GM19372 (cell line): ENCODE measurements at regions not wholly inside any gene's neighbourhood (a gene's known extent, or its start where the extent isn't known, plus 50 kb on each side); places are given as distances from the start of the nearest gene placed in this dataset.

Experiments used
- ATAC-seq: cut with Tn5 transposase; IDR thresholded peaks from one replicate; pipeline ENCODE4 v1.9.1; 2021; ENCODE audit warnings: mild to moderate bottlenecking, low read depth, moderate library complexity; ENCODE audit not compliant: unreplicated experiment

DNA sequence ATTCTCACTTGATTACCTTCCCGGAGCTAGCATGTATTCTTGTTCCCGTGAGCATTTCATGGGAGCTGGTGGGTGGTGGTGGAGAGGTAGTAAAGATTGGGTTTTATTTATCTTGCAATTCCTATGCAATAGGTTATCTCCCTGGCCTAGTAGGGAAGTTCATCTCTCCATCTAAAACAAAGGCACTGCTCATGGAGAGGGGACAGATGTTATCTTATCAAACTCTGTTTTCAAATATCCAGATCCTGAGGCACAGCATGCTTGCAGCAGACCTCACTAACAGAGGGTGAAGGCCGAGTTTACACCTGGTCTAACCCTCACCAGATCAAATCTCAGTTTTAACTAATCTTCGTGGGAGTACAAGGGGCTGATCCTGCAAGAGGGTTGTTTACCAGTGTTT is 98.9 kb downstream of the CYRIA start:
- no peak for ATAC-seq

GRCh38 chr2:16565481-16565880 is 100.2 kb downstream of the CYRIA start:
- no peak for ATAC-seq

GRCh38 chr2:16561676-16562075 is 104.0 kb downstream of the CYRIA start:
- ATAC-seq = no peak

DNA sequence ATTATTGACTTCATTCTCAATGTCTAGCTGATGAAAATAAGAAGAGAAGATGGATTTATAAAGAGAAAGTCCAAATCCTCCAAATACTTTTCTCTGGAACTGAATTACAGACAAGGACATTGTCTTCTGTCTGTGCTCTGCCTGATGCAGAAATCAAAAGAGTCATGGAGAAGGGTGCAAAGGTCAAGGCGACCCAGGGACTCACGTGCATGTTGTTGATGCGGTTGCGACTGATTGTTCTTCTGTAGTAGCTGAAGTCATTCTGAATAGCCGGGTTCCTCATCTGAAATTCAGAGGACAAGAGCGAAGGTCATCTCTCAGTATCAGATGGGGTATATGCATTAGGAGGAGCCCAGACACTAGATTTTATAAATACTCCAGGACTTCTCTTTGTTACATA is 104.4 kb downstream of the CYRIA start:
- no peak for ATAC-seq

GRCh38 chr2:16559278-16560067 is 106.2 kb downstream of the CYRIA start:
- ATAC-seq = no peak

- ATAC-seq = no peak
Observed at GRCh38 chr2:16554060-16554583, 111.5 kb downstream of the CYRIA start.

DNA sequence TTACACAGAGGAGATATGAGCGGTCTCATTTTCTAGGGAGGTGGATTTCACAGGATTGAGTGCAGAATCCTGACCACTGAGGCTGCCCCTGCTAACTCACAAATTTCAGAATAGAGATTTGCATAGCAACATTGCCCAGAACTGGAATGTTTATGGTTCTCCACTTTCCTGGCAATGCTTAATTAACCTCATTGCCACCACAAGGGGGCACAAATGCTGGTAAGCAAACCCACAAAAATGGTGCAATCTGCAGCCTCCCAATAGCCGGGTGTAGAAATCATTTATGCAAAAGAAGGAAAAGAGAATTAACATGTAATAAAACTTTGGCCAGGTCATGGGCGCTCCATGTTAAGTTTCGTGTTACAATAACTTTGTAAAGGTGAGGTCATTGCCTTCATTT is 112.4 kb downstream of the CYRIA start:
- ATAC-seq = no peak

DNA sequence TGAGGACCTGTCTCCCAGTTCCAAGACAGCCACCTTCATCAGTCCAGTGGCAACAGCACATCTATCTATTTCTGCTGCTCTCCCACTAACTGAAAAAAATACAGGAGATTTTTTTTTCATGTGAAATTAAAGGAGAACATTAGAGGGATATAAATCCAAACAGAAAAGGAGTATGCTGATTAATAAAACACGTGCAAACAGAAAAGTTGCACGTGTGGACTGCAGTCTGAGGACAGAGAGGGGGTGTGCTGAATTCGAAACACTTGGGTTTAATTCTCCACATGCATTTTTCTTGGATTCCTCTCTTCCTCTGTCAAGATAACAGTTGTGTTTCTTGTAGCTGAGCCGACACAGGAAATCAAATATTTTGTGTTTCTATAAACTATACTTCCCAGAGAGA is 113.4 kb downstream of the CYRIA start:
- no peak for ATAC-seq

GRCh38 chr2:16548036-16548435 is 117.6 kb downstream of the CYRIA start:
- no peak for ATAC-seq

- ATAC-seq = no peak
Observed at GRCh38 chr2:16546128-16546754, 119.4 kb downstream of the CYRIA start.

DNA sequence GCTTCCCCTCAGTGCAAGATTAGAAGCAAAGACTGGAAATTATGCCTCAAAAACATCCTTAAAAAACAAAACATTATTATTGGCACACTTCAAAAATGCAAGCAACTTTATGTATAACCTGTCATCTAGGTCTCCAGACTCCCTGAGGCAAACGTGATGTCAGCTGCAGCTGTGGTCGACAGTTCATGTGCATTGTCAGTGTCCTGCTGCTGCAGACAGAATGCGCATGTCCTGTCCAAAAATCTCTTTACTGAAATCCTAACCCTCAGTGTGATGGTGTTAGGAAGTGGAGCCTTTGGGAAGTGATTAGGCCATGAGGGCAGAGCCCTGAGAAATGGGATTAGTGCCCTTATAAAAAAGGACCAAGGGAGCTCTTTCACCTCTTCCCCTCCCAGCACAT is 126.9 kb downstream of the CYRIA start:
- ATAC-seq = no peak

DNA sequence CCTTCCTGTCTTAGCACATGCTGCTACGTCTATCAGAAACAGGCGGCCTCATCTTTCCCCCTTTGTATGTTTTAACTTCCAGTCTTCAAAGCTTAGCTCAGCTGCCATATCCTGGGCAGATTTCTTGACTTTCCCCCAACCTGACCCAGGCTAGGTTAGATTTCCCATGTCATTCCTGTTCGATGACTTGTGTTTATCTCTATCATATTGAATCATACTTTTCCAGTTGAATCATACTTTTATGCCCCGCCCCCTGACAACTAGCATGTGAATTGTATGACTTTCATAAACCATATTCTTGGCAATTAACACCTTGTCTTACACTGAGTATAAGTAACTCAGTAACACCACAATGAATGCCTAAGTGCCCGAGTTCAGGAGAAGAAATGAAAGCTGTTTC is 128.3 kb downstream of the CYRIA start:
- ATAC-seq = no peak

DNA sequence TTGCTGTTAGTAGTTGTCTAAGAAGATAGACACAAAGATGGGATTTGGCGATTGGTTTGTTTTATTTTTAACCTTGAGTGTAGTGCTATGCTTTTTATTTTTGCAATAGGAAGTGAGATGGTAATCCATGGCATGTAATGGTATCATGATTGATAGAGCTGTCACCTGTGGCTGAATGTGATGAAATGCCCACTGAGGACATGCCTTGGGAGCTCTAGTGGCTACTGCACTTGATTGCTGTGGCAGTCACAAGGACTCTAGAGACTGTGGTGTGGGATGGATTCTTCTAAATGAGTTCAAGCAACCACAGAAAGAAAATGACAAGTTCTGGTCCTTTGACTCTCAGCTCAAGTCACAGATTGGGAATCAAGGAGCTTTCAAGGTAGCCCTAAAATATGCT is 139.4 kb downstream of the CYRIA start:
- no peak for ATAC-seq

GRCh38 chr2:16525265-16525887 is 140.3 kb downstream of the CYRIA start:
- ATAC-seq = no peak

- no peak for ATAC-seq
Observed at GRCh38 chr2:16523711-16524110, 141.9 kb downstream of the CYRIA start.

DNA sequence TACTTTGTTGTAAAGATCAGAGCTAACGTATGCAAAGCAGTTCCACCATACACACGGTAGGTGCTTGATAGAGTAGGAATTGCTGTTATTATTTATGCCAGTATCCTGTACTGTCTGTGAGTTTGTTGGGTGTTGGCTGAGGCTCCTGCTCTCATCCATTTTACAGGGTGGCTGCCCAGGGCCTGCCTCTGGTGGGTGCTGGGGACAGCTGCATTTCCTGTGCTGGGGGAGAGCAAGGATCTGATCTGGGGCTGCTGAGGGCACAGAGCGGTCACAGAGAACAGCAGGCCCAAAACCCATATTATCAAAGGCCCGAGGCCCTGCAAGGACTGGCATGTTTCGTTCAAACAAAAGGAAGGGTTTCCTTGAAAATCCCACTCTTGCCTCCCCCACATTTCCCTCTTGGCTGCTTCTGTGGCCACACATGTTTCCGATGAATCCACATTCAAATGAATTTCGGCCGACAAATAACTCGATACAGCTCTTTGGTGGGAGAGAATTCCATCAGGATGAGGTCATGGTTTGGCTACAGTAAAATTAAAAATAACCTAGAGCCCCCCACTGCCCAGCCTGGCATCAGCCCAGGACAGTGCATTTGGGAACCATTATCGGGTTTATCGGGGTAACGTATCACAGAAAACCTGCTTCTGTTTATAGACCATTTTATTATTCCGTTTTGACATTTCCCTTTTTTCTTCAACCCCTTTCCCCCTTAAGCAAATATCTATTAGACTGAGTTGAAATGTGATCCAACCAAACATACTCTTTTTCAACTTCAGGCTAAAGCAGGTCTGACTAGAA is 143.4 kb downstream of the CYRIA start:
- no peak for ATAC-seq

DNA sequence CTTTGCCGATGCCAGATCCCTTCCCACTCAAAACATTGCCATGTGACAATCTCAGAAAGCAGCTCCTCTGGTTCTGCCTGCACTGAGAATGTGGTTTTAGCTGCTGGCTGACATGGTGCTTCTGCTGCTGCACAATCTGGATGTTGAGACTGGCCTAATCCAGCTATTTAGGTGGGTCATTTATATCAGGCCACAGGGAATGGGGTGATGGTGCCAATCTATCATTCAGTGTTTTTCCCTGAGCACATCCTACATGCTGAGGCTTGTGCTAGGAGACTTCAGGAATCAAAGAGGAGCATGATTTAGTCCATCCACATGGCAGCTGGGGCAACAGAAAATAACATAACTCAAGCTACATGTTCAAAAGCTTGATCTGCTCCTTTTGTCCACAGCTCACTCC is 144.7 kb downstream of the CYRIA start:
- ATAC-seq = no peak

DNA sequence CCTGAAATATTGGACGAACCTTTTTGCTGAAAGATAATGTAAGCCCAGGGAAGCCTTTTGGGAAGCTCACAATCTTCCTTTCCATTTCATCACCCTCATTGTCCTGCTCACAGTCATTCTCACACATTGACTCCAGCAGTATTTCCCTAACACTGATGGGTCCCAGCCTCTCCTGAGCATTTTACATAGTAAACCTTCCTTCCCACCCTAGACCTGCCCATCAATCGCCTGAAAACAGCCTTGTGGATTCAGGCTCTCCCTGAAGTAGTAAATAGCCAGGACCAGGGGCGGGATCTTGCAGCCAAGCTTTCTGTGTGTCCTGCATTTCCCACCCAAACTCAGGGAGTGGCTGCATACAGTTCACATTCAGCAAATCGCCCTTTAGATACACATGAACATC is 149.9 kb downstream of the CYRIA start:
- no peak for ATAC-seq

DNA sequence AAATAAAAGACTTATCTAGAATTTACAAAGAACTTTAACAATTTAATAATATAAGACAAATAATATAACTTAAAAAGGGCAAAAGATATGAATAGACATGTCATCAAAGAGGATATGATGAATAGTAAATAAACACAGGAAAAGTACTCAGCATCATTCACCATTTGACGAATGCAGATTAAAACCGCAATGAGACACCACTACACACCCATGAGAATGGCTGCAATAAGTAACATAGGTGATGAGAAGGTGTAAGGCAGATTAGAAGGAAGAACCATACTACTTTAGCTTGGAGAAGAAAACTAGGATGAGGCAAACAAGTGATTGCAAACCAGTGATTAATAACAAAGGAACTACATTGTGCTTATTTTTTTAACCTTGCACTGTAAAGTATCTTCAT is 152.0 kb downstream of the CYRIA start:
- ATAC-seq = no peak

- ATAC-seq = no peak
Observed at GRCh38 chr2:16511041-16511440, 154.6 kb downstream of the CYRIA start.

DNA sequence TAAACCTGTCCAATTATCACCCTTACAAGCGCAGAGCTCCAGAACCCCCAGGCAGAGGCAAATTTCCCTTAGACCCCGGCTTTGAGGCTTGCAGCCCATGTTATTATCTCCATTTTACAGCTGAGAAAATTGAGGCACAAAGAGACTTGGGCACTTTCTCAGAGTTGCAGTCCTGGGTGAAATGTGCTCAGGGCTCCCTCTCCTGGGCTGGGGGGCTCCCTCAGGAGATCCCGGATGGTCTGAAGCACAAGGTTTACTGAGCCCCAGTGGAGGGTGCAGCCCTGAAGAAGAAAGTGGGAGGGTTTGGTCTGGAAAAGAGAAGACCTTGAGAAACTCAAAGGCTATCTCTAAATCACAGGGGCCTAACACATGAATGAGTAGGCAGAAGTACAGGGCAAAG is 156.6 kb downstream of the CYRIA start:
- ATAC-seq = no peak
